Medulla oblongata (tissue), 1 donor: ENCODE measurements at regions not wholly inside any gene's neighbourhood (a gene's known extent, or its start where the extent isn't known, plus 50 kb on each side); places are given as distances from the start of the nearest gene placed in this dataset.

Source experiments
- DNase-seq: peaks from one replicate; pipeline ENCODE4 v3.0.0-alpha.2; 2015; ENCODE audit errors: extremely low spot score

- DNase-seq: no peak
Measured at GRCh38 chr14:49527221-49527620, 59.0 kb downstream of the RPS29 start.

DNA sequence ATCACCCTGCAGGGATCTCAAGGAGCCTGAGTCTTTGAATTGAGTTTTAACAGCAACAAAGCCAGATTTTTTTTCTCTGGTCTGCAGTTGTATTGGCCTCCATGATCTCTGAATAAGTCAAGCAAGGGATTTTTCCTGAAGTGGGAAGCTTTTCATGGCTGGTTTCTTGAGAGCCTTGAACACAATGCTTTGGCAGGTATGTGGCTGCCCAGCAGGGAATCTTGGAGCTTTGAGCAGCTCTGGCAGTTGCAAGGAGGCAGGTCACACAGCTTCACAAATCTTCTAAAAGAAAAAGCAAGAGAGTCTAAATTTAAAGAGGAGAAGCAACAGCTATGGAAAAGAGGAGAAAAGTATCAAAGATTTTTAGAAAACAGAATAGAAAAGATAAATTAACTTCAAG is 60.1 kb downstream of the RPS29 start:
- DNase-seq: no peak

- DNase-seq: no peak
Measured at GRCh38 chr14:49516286-49516685, 69.9 kb downstream of the RPS29 start.

DNA sequence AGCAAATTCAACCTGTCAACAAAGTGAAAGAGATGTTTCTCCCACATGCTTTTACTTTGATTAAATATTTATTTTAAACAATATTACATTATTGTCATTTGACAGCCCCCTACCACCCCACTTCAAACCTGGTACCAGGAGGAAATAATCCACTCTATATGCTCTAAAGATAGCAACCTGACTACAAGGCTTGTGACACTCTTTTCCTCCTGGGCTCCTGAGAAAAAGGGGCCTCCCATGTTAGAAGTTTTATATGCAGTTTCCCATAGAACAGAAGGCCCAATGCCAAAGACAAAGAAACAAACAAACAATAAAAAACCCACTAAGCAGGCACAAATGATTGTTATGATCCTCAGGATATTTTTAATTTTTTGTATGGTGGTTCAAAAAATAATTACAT is 73.6 kb downstream of the RPS29 start:
- DNase-seq: no peak

- DNase-seq: no peak
Measured at GRCh38 chr14:49512147-49512551, 74.0 kb downstream of the RPS29 start.

- no peak for DNase-seq
Measured at GRCh38 chr14:49508124-49508523, 78.1 kb downstream of the RPS29 start.

DNA sequence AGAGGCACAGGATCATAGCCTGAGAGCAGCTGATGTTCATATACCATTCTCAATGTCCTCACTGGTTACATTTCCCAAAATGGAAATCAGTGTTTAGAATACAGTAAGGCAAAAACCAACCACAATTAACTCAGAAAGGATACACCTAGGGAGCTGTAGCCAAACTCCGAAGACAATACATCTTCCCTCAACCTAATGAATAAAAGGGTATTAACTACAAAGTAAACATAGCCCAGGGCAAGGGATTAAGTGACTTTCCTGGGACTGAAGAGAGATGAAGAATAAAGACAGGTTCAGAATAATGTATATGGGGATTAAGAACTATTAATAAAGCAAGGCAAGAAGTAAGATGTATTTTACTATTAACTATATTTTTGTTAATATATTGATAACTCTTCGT is 79.5 kb downstream of the RPS29 start:
- DNase-seq: no peak

- DNase-seq: no peak
Measured at GRCh38 chr14:49505041-49505766, 81.0 kb downstream of the RPS29 start.

DNA sequence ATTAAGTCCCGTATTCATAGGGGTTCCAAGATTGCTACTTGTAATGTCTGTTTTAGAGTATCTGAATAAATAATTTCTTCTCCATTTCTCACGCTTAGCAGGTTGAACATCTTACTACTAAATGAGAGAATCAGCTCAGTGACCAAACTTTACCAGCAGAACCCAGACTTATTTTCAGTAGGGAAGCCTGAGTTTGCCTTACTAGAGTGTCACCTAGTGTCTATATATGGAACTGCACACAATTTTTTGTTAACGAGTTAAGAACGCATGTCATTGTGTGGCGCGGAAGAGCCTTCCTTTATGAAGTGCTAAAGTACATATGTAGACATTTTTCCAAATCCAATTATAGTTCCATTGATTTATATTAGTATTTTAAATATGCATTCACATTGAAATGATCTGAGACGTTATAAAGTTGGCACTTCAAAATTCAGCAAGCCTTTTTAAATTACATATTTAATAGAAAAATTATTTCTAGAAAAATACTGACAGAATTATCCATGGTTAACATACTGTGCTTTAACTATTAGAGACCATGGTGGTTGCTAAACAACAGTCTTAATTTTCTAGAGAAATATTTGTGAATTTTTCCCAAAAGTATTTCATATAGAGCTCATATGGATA is 88.3 kb downstream of the RPS29 start:
- DNase-seq: peak; percentile 82

- DNase-seq: no peak
Measured at GRCh38 chr14:49497267-49497666, 88.9 kb downstream of the RPS29 start.

DNA sequence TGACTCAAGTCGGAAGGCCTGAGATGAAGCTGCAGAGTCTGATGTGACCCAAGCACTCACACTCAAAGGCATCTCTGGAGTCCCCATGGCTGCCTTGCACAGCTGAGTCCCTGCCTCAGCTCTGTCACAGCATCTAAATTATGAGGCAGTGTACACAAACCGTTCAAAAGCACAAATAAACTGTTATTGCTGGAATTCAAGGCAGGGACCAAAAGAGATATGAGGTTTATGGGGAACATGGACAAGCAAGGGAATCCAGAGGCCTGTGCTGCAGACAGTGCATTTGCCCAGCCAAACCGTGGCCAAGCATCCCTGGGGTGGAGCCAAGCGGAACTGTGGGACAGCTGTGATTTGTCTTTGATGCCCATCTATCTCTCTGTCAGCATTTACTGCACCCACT is 91.3 kb downstream of the RPS29 start:
- no peak for DNase-seq

DNA sequence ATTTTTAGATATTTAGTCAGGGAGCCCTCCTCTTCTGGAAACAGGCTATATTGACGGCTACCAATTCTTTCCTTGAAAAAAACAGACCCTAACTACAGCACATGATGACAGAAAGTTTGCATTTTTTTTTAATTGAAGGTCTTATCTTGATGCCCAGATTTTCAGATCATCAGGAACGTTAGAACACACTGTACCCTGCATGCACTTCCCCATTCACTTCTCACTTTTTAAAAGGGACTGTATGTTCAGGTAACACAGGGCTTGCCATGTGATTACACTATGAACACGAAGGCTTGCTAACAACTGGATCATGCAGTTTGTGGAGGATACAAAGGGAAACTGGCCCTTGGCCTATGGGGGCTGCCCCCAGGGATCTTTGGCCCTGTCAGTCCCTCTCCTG is 92.6 kb downstream of the RPS29 start:
- no peak for DNase-seq

- DNase-seq: no peak
Measured at GRCh38 chr14:49492151-49492550, 94.0 kb downstream of the RPS29 start.

GRCh38 chr14:49489341-49489740 is 96.8 kb downstream of the RPS29 start:
- DNase-seq: no peak

DNA sequence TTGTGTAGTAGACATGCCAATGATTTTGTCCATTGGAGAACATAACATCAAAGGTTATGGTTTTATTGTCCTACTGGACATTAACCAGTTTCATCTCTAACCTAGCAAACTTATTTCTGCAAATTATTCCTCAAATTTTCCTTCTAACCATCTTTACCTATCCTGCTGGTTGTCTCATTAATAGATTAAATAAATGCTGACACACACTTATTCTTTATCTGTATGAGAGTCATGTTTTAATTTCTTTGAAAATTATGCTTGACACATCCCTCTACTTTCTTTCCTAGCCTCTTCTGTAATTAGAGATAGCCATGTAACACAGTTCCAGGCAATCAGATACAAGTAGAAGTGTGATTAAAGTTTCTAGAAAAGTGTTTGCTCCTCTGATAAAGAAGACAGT is 98.9 kb downstream of the RPS29 start:
- no peak for DNase-seq

DNA sequence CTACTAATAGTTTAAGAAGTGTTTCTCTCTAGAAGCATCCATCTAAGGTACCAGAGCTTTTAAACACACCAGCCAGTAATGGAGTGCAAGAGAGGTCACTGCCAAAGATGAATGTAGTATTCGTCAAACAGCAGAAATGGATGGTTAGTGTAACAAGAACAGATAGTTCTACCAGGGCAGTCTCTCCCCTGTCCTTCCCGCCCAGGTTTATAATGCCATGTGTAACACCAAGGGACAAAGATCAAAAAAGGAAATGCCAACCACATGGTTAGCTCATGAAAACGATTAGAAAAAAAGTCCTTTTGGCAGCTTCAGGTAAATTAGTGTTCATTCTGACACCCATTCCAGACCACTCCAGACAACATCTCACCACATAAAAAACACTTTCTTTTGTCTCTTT is 100.9 kb downstream of the RPS29 start:
- no peak for DNase-seq

GRCh38 chr14:49484180-49484579 is 102.0 kb downstream of the RPS29 start:
- DNase-seq: no peak

- DNase-seq: no peak
Measured at GRCh38 chr14:49483268-49483667, 102.9 kb downstream of the RPS29 start.

DNA sequence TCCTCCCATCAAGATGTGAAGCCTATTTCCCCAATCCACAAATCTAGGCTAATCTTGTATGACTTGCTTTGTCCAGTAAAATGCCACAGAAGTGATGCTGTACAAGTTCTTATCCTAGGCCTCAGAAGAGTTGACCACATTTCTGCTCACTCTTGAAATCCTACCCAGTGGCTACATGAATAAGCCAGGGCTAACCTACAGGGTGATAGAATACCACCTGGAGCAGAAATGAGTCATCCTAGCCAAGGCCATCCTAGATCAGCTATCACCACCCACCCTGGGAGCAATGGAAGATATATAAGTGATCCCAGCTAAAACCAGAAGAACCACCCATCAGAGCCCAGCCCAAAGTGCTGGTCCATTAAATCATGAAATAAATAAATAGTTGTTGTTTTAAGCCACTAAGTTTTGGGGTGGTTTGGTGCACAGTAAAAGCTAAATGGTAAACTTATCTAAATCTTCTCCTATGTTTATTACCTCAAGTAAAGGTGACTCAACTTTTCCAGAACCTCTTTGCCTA is 105.1 kb downstream of the RPS29 start:
- no peak for DNase-seq

DNA sequence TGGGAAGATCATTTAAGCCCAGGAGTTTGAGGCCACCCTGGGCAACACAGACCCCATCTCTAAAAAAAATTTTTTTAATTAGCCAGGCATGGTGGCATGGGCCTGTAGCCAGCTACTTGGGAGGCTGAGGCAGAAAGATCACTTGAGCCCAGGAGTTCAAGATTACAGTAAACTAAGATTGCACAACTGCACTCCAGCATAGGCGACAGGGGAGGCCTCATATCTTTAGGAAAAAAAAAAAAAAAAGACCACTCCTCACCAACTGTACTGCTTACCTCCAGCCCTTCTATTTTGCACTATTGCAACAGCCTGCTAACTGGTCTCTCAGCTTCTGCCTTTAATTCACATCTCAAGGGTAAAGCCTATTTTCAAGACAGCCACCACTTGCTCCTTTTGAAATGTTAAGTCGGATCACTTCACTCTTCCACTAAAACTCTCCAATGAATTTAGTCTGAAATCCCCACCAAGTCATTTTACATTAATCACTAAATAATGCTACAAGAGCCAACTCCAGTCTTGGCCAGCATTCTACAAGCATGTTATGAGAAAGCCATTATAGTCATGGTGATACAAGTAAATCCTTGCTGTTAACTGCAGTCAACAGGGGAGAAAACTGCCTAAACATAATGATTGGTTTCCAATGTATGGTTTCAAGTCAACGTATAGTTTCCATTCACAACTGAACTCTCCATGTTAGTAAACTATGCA is 106.0 kb downstream of the RPS29 start:
- DNase-seq: no peak

GRCh38 chr14:49479432-49479831 is 106.7 kb downstream of the RPS29 start:
- no peak for DNase-seq

DNA sequence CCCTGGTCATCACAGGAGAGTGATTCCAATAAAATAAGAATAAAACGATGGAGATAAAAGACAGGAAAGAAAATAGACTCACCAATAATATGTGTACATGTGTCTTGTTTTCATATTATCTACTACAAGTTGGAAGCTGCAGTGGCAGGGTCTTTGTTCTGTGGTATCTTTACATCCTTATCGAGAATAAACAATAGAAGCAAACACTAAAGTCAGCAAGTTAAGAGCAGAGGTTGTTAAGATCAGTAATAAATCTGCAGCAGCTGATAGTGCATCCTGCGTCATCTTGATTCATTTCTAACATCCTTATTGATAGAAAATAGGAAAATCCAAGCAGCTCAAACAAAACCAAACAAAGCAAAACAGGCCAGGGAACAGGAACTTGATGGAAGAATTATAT is 107.4 kb downstream of the RPS29 start:
- no peak for DNase-seq

- DNase-seq: no peak
Measured at GRCh38 chr14:49467091-49467490, 119.1 kb downstream of the RPS29 start.
